HG03378 (cell line): ENCODE measurements at regions not wholly inside any gene's neighbourhood (a gene's known extent, or its start where the extent isn't known, plus 50 kb on each side); places are given as distances from the start of the nearest gene placed in this dataset.

Experiments
- ATAC-seq: cut with Tn5 transposase; IDR thresholded peaks from one replicate; pipeline ENCODE4 v1.9.1; 2021; ENCODE audit warnings: mild to moderate bottlenecking, moderate library complexity; ENCODE audit not compliant: unreplicated experiment

- no peak for ATAC-seq
Measured at GRCh38 chr15:61421470-61421869, 192.4 kb upstream of the RORA start.

- no peak for ATAC-seq
Measured at GRCh38 chr15:61420546-61420945, 191.4 kb upstream of the RORA start.

- no peak for ATAC-seq
Measured at GRCh38 chr15:61415617-61416120, 186.6 kb upstream of the RORA start.

- no peak for ATAC-seq
Measured at GRCh38 chr15:61411902-61412510, 182.9 kb upstream of the RORA start.

GRCh38 chr15:61410662-61411061, 181.6 kb upstream of the RORA start:
- ATAC-seq = no peak

- ATAC-seq = no peak
Measured at GRCh38 chr15:61404567-61404966, 175.5 kb upstream of the RORA start.

- no peak for ATAC-seq
Measured at GRCh38 chr15:61403884-61404283, 174.8 kb upstream of the RORA start.

- ATAC-seq = no peak
Measured at GRCh38 chr15:61401903-61402698, 173.0 kb upstream of the RORA start.

- no peak for ATAC-seq
Measured at GRCh38 chr15:61398310-61398709, 169.2 kb upstream of the RORA start.

- ATAC-seq = no peak
Measured at GRCh38 chr15:61396235-61396919, 167.3 kb upstream of the RORA start.

- no peak for ATAC-seq
Measured at GRCh38 chr15:61393949-61394348, 164.8 kb upstream of the RORA start.

- no peak for ATAC-seq
Measured at GRCh38 chr15:61393524-61393923, 164.4 kb upstream of the RORA start.

GRCh38 chr15:61390138-61390537, 161.0 kb upstream of the RORA start:
- ATAC-seq = no peak

- no peak for ATAC-seq
Measured at GRCh38 chr15:61389334-61390028, 160.4 kb upstream of the RORA start.

- ATAC-seq = no peak
Measured at GRCh38 chr15:61387675-61388074, 158.6 kb upstream of the RORA start.

- no peak for ATAC-seq
Measured at GRCh38 chr15:61383421-61383820, 154.3 kb upstream of the RORA start.

- ATAC-seq = no peak
Measured at GRCh38 chr15:61382927-61383326, 153.8 kb upstream of the RORA start.

GRCh38 chr15:61381501-61381900, 152.4 kb upstream of the RORA start:
- no peak for ATAC-seq

GRCh38 chr15:61380270-61380669, 151.2 kb upstream of the RORA start:
- ATAC-seq = no peak

- ATAC-seq = no peak
Measured at GRCh38 chr15:61379005-61379404, 149.9 kb upstream of the RORA start.

- no peak for ATAC-seq
Measured at GRCh38 chr15:61376961-61377360, 147.9 kb upstream of the RORA start.
